ENCODE measurements at regions not wholly inside any gene's neighbourhood (a gene's known extent, or its start where the extent isn't known, plus 50 kb on each side); places are given as distances from the start of the nearest gene placed in this dataset.
A peak's percentile ranks its signal among the peaks of the same experiment; 100 is the strongest.

DNA sequence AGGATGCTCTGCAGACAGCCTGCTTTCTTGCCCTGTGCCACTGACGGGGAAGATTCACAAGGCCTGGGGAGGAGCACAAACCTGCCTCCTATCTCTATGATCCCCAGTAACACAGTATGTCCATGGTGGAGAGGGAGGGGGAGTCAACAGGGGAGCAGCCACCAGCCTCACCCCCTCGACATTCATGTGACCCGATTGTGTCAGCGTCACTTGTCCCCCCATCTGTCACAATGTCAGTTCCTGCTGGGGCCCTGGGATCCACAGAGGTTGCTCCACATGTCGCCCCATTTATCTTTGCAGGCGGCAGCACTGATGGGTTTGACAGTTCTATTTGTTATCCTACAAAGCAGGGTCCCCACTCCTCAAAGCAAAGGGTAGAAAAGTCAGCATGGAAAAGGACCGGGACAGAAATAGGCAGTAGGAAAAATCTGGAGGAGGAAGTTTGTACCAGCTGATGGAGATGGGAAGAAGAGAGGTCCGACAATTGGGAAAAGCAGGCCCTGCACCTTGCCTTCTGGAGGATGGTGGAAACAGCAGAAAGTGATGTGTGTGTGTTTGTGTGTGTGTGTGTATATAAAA is 130.9 kb downstream of the SEC16B start:
- H3K4me3 ChIP-seq (ENCODE audit: low read length) = no peak overlapping the region
- no peaks in the 10 kb centered on the region for H3K9me2 ChIP-seq (ENCODE audit: insufficient read depth, low read length)
- H3F3A ChIP-seq (ENCODE audit: insufficient read depth, low read length, poor library complexity, severe bottlenecking) = no peaks in the 10 kb centered on the region
- H3K4me2 ChIP-seq (ENCODE audit: low read length) = no peak overlapping the region
- TF ChIP-seq, protein P1, sequence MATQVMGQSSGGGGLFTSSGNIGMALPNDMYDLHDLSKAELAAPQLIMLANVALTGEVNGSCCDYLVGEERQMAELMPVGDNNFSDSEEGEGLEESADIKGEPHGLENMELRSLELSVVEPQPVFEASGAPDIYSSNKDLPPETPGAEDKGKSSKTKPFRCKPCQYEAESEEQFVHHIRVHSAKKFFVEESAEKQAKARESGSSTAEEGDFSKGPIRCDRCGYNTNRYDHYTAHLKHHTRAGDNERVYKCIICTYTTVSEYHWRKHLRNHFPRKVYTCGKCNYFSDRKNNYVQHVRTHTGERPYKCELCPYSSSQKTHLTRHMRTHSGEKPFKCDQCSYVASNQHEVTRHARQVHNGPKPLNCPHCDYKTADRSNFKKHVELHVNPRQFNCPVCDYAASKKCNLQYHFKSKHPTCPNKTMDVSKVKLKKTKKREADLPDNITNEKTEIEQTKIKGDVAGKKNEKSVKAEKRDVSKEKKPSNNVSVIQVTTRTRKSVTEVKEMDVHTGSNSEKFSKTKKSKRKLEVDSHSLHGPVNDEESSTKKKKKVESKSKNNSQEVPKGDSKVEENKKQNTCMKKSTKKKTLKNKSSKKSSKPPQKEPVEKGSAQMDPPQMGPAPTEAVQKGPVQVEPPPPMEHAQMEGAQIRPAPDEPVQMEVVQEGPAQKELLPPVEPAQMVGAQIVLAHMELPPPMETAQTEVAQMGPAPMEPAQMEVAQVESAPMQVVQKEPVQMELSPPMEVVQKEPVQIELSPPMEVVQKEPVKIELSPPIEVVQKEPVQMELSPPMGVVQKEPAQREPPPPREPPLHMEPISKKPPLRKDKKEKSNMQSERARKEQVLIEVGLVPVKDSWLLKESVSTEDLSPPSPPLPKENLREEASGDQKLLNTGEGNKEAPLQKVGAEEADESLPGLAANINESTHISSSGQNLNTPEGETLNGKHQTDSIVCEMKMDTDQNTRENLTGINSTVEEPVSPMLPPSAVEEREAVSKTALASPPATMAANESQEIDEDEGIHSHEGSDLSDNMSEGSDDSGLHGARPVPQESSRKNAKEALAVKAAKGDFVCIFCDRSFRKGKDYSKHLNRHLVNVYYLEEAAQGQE (IDR thresholded peaks at IDR 0.05; ENCODE audit: borderline replicate concordance) = no peak
- TF ChIP-seq, protein P2, sequence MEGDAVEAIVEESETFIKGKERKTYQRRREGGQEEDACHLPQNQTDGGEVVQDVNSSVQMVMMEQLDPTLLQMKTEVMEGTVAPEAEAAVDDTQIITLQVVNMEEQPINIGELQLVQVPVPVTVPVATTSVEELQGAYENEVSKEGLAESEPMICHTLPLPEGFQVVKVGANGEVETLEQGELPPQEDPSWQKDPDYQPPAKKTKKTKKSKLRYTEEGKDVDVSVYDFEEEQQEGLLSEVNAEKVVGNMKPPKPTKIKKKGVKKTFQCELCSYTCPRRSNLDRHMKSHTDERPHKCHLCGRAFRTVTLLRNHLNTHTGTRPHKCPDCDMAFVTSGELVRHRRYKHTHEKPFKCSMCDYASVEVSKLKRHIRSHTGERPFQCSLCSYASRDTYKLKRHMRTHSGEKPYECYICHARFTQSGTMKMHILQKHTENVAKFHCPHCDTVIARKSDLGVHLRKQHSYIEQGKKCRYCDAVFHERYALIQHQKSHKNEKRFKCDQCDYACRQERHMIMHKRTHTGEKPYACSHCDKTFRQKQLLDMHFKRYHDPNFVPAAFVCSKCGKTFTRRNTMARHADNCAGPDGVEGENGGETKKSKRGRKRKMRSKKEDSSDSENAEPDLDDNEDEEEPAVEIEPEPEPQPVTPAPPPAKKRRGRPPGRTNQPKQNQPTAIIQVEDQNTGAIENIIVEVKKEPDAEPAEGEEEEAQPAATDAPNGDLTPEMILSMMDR (IDR thresholded peaks at IDR 0.05; ENCODE audit: poor library complexity, severe bottlenecking) = no peak
- no peak for TF ChIP-seq EZH2 (IDR thresholded peaks at IDR 0.05; ENCODE audit: borderline replicate concordance, insufficient read depth, low read length, poor library complexity, severe bottlenecking)
- TF ChIP-seq RAD21 (conservative IDR thresholded peaks at IDR 0.05) = no peak
- no peak for TF ChIP-seq SMC3 (conservative IDR thresholded peaks at IDR 0.05; ENCODE audit: poor library complexity)
- no peak for TF ChIP-seq POLR2AphosphoS5 (IDR thresholded peaks at IDR 0.05)
- TF ChIP-seq EP300 (conservative IDR thresholded peaks at IDR 0.05; ENCODE audit: poor library complexity, severe bottlenecking) = peak; percentile 69
- TF ChIP-seq MXI1 (conservative IDR thresholded peaks at IDR 0.05; ENCODE audit: poor library complexity, severe bottlenecking) = no peak
- no peak overlapping the region for H2AFZ ChIP-seq (ENCODE audit: low read depth, low read length)
- no peaks in the 10 kb centered on the region for H3K9me3 ChIP-seq (ENCODE audit: low read length)
- no peak overlapping the region for H3K27ac ChIP-seq (ENCODE audit: low read length)
- H3K9ac ChIP-seq (ENCODE audit: low read length) = no peak overlapping the region
- no peaks in the 10 kb centered on the region for H4K20me1 ChIP-seq (ENCODE audit: insufficient read depth)
- H3K27me3 ChIP-seq (ENCODE audit: insufficient read depth, low read depth, low read length) = no peaks in the 10 kb centered on the region
- H3K36me3 ChIP-seq (ENCODE audit: insufficient read depth, low read length) = no peaks in the 10 kb centered on the region
- no peaks in the 10 kb centered on the region for H3K79me2 ChIP-seq (replicated peaks; ENCODE audit: insufficient read depth, low read length)

DNA sequence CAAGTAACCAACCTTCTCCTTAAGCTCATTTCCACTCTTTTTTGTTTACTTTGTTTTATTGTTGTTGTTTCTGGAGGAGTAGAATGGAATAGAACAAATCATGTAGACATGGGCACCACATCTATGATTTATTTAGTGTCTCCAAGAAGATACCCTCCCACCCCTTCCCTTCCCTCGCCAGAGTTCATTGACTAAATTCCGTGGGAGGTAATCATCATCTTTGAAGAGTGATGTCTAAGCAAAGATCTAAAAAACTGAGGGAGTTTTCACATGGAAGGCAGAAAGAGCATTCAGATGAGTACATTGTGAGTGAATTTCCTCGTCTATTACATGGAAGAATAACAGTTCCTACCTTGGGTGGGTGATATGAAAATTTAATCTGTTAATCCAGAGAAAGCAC is 136.2 kb downstream of the SEC16B start:
- H3K4me2 ChIP-seq (ENCODE audit: low read length) = no peak overlapping the region
- no peaks in the 10 kb centered on the region for H3K9me2 ChIP-seq (ENCODE audit: insufficient read depth, low read length)
- no peaks in the 10 kb centered on the region for H4K20me1 ChIP-seq (ENCODE audit: insufficient read depth)
- TF ChIP-seq, protein P2 (IDR thresholded peaks at IDR 0.05; ENCODE audit: poor library complexity, severe bottlenecking) = no peak
- no peak for TF ChIP-seq EZH2 (IDR thresholded peaks at IDR 0.05; ENCODE audit: borderline replicate concordance, insufficient read depth, low read length, poor library complexity, severe bottlenecking)
- TF ChIP-seq MXI1 (conservative IDR thresholded peaks at IDR 0.05; ENCODE audit: poor library complexity, severe bottlenecking) = no peak
- no peak for TF ChIP-seq POLR2AphosphoS5 (IDR thresholded peaks at IDR 0.05)
- no peak for TF ChIP-seq RAD21 (conservative IDR thresholded peaks at IDR 0.05)
- TF ChIP-seq TAF1 (IDR thresholded peaks at IDR 0.05; ENCODE audit: low read depth) = no peak
- no peak for TF ChIP-seq SMC3 (conservative IDR thresholded peaks at IDR 0.05; ENCODE audit: poor library complexity)
- TF ChIP-seq EP300 (conservative IDR thresholded peaks at IDR 0.05; ENCODE audit: poor library complexity, severe bottlenecking) = no peak
- TF ChIP-seq, protein P1 (IDR thresholded peaks at IDR 0.05; ENCODE audit: borderline replicate concordance) = no peak
- H3K79me2 ChIP-seq (replicated peaks; ENCODE audit: insufficient read depth, low read length) = no peaks in the 10 kb centered on the region
- no peaks in the 10 kb centered on the region for H3K9me3 ChIP-seq (ENCODE audit: low read length)
- H2AFZ ChIP-seq (ENCODE audit: low read depth, low read length) = no peak overlapping the region
- H3K27ac ChIP-seq (ENCODE audit: low read length) = no peak overlapping the region
- no peak overlapping the region for H3K9ac ChIP-seq (ENCODE audit: low read length)
- no peak overlapping the region for H3K4me3 ChIP-seq (ENCODE audit: low read length)
- no peaks in the 10 kb centered on the region for H3F3A ChIP-seq (ENCODE audit: insufficient read depth, low read length, poor library complexity, severe bottlenecking)
- no peaks in the 10 kb centered on the region for H3K36me3 ChIP-seq (ENCODE audit: insufficient read depth, low read length)
- no peaks in the 10 kb centered on the region for H3K27me3 ChIP-seq (ENCODE audit: insufficient read depth, low read depth, low read length)
